Activated CD8-positive, alpha-beta memory T cell treated with anti-CD3 and anti-CD28 coated beads, Interleukin-2, amount 50 U/mL, for 1 hour (primary cell): ENCODE measurements at regions not wholly inside any gene's neighbourhood (a gene's known extent, or its start where the extent isn't known, plus 50 kb on each side); places are given as distances from the start of the nearest gene placed in this dataset.
"Not testable (repeated sequence)": the region's sequence is repeated elsewhere in the genome, so short reads cannot be mapped to it uniquely, and the experiment has no call there.

Source experiments
- DNase-seq: peaks from one replicate; pipeline ENCODE4 v3.0.0-alpha.2; 2020; ENCODE audit errors: extremely low read depth

DNA sequence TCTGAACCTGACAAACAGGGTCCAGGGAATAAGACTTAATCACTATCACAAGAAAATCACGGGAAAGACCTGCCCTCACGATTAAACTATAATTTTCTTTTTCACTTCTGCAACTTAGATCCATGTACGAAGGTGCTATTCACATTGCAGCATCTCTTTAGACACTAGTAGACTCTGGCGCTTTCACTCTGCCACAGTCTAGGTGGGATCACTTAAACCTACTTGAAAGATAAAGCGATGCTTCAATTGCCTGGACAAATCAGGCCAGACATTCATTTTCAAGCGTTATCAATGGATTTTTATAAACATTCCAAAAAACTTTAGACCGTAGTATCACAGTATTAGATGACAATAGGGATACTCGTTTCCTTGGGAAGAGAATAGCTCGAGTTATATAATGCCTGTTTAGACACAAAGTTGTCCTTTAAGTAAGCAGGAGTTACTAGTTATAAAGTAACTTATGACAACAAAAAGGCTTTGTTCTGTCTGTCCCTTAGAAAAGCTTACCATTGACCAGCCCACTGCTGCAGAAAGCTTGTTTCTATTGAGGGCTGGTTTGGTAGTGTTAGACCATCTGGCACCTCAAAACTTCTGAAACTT lies 367.3 kb downstream of the UTRN start:
- DNase-seq, result no peak

DNA sequence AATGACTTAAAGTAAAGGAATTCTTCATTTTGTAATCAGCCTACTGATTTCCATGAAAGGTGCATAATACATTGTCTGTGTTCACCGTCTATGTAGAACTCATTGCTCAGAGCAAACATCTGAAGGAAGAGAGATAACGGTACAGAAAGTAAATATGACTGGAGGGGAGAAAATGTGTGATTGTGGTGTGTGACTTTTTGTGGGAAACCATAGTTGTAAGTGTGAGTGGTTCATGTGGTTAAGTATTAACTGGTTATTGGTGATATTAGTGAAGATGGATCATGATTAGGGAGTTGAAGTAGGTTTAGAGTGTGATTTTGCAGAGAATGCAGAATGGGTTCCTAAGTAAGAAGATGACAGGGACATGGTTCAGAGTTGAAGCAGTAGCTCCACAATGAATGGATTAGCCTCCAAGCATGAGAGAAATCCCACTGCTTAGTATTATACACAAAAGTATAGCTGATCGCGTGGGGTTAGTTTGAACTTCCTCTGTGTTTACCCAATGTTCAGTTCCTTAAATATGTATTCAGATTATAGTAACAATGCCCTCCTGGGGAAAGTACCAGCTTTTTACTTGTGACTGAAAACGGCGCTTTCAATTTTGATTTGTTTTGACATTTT lies 368.9 kb downstream of the UTRN start:
- DNase-seq, result no peak

- DNase-seq, result no peak
These were observed 369.4 kb downstream of the UTRN start for GRCh38 chr6:144654506-144654905.

DNA sequence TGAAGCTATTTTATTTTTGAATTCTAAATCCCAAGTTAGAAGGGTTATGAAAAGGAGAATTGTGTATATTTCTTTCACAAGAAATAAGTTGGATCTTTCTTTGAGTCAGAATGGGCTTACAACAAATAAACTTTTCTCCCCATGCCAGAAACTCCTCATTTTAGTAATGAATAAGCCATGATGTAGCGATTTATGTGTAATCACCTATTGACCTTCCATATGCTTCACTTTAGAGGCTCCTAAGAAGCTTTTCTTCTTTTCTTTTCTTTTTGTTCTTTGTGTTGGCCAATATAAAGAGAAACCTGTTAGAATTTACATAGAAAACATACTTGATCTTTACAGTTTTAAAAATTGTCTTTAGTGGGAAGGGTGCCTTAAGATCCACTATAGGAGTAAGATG lies 370.2 kb downstream of the UTRN start:
- DNase-seq, result no peak

DNA sequence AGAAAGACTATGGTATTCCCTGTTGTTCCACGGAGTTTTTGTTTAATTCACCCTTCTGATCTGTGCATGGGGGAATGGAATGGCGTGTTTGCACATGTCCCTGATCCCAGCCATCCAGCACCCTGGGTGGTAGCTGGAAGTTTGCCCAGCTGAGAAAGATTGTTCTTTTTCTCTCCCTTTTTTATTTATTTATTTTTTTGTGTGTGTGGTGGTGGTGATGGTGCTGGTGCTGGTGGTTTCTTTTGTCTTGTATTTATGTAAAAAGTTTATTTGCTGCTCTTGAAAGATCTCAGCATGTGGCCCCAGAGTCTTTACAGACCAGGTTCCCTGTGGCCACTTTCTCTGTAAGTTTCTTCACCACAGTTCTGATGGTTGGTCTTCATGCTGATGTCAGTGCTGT lies 372.6 kb downstream of the UTRN start:
- DNase-seq, result no peak

GRCh38 chr6:144659202-144660182 lies 374.4 kb downstream of the UTRN start:
- no peak for DNase-seq

GRCh38 chr6:144660561-144661115 lies 375.5 kb downstream of the UTRN start:
- DNase-seq, result no peak

GRCh38 chr6:144661116-144661806 lies 376.1 kb downstream of the UTRN start:
- no peak for DNase-seq

DNA sequence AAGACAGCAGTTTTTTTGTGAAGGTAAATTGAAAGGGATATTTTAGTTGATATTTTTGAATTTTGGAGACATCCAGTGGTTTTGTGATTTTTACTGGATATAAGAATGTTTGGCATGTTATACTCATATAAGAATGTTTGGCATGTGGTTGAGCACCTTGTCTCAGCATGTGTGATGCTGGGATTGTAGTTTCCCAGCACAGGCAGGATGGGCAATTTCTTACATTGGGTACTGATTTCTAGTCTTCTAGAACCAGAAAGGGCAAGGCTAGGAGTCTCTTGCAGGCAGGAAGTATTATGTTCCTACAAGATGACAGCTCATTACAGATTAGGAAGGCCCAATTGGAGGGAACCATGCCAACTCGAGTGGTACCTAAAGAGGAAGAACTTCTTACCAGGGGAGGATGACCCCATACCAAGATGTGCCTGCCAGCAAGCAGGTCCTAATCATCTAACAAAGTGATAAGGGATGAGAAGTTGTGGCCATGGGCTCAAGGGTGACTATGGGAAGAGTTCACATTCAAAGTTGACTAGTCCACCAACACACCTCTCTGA lies 377.8 kb downstream of the UTRN start:
- DNase-seq, result no peak

DNA sequence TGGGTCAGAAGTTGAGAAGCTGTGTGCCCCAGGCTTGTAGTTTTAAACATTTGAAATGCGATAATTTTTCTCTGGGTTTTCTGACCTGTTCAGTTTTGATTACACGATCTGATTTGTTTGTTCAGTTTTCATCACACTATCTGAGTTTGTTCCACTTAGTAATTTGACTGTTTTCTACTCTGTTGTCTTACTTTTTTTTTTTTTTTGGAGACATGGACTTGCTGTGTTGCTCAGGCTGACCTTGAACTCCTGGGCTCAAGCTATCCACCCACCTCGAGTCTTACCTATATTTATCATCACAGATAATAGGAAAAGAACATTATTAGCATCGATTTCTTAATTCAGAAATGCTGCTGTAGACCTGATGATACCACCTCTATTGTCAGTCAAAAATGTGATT lies 379.1 kb downstream of the UTRN start:
- no peak for DNase-seq

GRCh38 chr6:144664947-144665346 lies 379.8 kb downstream of the UTRN start:
- DNase-seq, result no peak

- no peak for DNase-seq
These were observed 380.9 kb downstream of the UTRN start for GRCh38 chr6:144665932-144666450.

DNA sequence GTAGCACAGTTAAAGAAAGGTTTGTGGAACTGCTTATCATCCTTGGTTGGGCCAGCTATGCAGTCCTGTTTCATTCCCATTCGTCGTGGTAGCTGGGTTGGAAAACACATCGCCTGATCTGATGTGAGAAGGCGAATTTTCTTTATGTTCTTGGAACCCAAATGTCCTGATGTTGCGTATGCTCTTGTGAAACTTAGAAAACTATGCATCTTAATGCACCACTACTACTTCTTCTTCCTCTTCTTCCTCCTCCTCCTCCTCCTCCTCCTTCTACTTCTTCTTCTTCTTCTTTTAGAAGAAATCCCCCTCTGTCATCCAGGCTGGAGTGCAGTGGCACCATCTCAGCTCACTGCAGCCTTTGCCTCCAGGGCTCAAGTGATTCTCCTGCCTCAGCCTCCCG lies 381.6 kb downstream of the UTRN start:
- no peak for DNase-seq

DNA sequence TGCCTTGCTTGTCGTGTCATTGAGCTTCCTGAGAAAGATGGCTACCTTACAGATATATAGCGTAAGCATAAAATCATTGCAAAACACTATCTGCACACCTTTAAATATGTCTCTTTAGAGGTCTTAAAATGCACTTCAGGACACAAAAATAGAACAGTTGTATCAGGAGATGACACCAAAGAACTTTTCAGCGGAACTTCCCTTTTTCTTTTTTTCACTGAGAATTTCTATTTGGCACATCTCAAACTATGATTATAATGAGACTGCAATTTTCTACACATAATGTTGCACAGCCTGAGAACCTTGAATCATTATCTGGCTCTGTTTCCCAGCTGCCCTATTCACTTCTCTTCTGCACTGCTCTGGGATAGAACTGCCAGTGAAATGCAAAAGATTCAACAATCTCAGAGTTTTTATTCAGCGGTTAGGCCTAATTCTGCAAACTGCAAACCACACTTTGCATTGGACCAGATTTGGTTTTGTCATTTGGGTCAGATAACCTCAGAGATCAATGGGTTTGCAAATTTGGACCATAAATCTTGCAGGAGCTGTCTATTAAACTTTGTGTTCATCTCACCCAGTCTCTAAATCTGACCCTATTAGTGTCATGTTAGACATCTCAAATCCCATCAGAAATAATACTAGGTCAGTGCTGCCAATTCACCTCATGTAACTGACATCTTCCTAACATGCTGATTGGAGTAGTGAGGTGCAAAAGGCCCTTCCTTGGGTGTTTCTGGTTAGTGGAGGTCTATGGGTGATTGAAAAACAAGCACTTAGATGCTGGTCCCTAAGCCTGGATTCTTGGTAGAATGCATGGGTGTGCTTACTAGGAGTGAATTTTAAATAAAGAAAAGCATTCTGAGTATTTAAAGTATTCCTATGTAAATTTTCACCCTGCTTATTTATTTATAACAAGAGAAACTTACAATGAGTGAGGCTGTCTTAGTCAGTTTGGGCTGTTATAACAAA lies 382.7 kb downstream of the UTRN start:
- DNase-seq, result no peak

GRCh38 chr6:144670259-144670658 lies 385.1 kb downstream of the UTRN start:
- DNase-seq, result not testable (repeated sequence)

GRCh38 chr6:144673807-144674206 lies 388.7 kb downstream of the UTRN start:
- DNase-seq, result no peak

DNA sequence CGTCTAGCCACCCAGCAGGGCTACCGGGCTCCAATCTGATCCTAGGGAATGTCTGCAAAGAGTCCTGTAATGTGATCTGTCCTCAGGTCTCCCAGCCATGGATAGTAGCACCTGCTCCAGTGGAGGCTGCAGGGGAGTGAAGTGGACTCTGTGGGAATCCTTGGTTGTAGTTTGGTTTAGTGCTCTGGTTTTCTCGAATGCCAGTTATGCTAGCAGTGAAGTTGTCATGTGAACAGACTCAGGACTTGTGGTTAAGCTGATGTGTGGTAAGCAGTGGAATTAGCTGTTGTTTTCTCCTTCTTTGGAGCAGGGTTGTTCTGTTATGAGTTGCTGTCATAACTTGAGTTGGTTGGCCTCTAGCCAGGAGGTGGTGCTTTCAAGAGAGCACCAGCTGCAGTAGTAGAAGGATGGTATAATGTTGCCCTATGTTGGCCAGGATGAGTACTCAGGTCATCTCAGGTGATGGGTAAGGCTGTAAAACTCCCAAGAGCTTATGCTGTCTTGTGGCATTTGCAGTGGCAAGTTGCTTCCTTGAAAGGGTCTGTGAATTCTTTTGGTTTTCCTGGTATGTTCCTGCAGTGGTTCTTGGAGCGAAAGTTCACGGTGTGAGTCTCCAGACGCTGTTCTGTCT lies 390.2 kb downstream of the UTRN start:
- DNase-seq, result no peak

DNA sequence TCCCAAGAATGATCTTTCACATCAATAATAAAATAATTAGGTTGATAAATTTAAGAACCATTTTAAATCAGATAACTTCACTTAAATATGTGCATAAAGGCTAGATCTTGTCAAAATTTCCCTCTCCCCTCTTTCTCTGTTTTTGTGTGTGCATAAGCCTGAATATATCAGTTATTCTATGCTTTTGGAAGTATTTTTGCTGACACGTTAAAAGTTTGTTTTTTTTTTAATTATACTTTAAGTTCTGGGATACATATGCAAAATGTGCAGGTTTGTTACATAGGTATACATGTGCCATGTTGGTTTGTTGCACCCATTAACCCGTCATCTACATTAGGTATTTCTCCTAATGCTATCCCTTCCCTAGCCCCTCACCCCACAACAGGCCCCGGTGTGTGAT lies 391.2 kb downstream of the UTRN start:
- not testable (repeated sequence) for DNase-seq

- DNase-seq, result not testable (repeated sequence)
These were observed 392.1 kb downstream of the UTRN start for GRCh38 chr6:144677263-144677662.

DNA sequence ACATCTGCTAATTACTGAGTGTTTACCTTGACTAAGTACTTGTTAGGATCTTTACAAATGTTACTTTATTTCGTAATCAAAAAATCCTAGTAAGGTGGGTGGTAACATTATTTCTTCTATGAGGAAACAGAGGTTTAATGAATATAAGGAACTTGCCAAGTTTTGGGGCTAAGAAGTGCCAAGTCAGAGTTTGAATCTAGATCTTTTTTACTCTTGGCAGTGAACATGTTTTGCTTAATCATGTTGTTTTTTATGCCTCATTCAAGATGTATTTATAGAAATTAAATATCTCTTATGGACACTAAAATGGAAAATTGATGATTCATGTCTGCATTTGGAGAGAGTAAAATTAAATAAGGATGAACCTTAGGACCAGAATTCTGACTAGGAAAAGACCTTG lies 393.7 kb downstream of the UTRN start:
- no peak for DNase-seq
